ENCODE measurements at regions not wholly inside any gene's neighbourhood (a gene's known extent, or its start where the extent isn't known, plus 50 kb on each side); places are given as distances from the start of the nearest gene placed in this dataset.

DNA sequence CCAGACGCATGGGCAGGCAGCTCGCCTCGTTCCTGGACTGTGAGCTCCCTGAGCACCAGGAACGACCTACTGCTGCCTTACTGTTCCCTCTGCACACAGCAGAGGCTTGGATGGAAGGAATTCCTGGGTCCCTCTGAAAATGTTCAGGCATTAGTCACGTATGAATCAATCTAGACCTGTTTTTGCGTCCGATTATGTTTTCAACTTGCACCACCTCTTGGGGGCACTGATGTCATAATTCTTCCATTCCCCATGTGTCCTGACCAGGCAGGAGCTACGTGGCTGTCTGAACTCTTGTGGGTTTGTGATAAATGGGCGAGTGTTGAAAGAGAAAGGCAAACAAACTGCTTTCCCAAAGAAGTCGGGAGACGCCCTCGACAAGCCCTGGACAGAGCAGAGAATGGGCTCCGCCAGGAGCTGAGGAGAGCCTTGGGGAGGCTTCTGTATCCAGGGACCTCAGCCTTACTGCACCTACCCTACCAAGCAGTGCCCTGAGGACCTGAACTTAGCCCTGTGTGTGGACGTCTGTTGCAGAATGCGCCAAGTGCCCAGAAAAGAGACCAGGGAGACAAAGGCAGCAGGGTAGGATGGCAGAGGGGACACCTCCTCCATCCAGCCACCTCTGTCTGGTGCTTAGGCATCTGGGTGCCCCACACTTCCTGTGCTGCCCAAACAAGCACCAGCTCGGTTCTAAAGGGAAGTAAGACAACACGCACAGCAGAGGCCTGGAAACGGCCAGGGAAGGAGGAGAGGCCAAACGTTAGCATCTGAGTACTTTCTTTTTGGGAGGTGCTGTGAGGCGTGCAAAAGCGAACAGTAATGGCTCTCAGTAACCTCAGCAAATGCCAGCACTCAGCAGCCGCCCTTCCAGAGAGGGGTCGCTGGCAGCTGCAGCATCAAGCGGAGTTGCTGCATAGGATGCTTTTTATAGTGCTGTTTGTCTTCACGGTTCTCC is 124.2 kb downstream of the LY86 start (continued):
- TF ChIP-seq, protein P1, sequence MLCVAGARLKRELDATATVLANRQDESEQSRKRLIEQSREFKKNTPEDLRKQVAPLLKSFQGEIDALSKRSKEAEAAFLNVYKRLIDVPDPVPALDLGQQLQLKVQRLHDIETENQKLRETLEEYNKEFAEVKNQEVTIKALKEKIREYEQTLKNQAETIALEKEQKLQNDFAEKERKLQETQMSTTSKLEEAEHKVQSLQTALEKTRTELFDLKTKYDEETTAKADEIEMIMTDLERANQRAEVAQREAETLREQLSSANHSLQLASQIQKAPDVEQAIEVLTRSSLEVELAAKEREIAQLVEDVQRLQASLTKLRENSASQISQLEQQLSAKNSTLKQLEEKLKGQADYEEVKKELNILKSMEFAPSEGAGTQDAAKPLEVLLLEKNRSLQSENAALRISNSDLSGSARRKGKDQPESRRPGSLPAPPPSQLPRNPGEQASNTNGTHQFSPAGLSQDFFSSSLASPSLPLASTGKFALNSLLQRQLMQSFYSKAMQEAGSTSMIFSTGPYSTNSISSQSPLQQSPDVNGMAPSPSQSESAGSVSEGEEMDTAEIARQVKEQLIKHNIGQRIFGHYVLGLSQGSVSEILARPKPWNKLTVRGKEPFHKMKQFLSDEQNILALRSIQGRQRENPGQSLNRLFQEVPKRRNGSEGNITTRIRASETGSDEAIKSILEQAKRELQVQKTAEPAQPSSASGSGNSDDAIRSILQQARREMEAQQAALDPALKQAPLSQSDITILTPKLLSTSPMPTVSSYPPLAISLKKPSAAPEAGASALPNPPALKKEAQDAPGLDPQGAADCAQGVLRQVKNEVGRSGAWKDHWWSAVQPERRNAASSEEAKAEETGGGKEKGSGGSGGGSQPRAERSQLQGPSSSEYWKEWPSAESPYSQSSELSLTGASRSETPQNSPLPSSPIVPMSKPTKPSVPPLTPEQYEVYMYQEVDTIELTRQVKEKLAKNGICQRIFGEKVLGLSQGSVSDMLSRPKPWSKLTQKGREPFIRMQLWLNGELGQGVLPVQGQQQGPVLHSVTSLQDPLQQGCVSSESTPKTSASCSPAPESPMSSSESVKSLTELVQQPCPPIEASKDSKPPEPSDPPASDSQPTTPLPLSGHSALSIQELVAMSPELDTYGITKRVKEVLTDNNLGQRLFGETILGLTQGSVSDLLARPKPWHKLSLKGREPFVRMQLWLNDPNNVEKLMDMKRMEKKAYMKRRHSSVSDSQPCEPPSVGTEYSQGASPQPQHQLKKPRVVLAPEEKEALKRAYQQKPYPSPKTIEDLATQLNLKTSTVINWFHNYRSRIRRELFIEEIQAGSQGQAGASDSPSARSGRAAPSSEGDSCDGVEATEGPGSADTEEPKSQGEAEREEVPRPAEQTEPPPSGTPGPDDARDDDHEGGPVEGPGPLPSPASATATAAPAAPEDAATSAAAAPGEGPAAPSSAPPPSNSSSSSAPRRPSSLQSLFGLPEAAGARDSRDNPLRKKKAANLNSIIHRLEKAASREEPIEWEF (CRISPR knock-in tag; IDR thresholded peaks at IDR 0.05) = no peak
- TF ChIP-seq NFE2L1 (tag; IDR thresholded peaks at IDR 0.05; ENCODE audit: borderline replicate concordance, low read depth) (no peak), THRAP3 (IDR thresholded peaks at IDR 0.05; ENCODE audit: borderline replicate concordance) (no peak), RBFOX2 (IDR thresholded peaks at IDR 0.05; ENCODE audit: low read depth, low read length) (0 out of 2 replicates have a peak, but pooled peaks have one; percentile 16), BACH1 (tag; IDR thresholded peaks at IDR 0.05) (peak; percentile 37; the same call in 1 of the 2 replicates), ZNF324 (CRISPR knock-in tag; IDR thresholded peaks at IDR 0.05) (no peak; the same call in 1 of the 2 replicates), EHMT2 (IDR thresholded peaks at IDR 0.05) (no peak), HMG20A (CRISPR knock-in tag; conservative IDR thresholded peaks at IDR 0.05) (no peak), ZNF239 (CRISPR knock-in tag; IDR thresholded peaks at IDR 0.05) (no peak), ARID4B (CRISPR knock-in tag; IDR thresholded peaks at IDR 0.05) (no peak), MAFG (tag; conservative IDR thresholded peaks at IDR 0.05) (no peak), ELK1 (CRISPR knock-in tag; IDR thresholded peaks at IDR 0.05) (no peak), JUNB (CRISPR knock-in tag; conservative IDR thresholded peaks at IDR 0.05) (0 out of 2 replicates have a peak, but pooled peaks have one; percentile 28), DDX20 (tag; IDR thresholded peaks at IDR 0.05; ENCODE audit: low read depth) (no peak)
- TF ChIP-seq, protein P2, sequence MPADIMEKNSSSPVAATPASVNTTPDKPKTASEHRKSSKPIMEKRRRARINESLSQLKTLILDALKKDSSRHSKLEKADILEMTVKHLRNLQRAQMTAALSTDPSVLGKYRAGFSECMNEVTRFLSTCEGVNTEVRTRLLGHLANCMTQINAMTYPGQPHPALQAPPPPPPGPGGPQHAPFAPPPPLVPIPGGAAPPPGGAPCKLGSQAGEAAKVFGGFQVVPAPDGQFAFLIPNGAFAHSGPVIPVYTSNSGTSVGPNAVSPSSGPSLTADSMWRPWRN (IDR thresholded peaks at IDR 0.05; ENCODE audit: low read depth) = no peak

Data from K562 (cell line).